HG02840 (cell line): ENCODE measurements at regions not wholly inside any gene's neighbourhood (a gene's known extent, or its start where the extent isn't known, plus 50 kb on each side); places are given as distances from the start of the nearest gene placed in this dataset.

Experiments used
- ATAC-seq: cut with Tn5 transposase; IDR thresholded peaks from one replicate; pipeline ENCODE4 v1.9.1; 2021; ENCODE audit warnings: mild to moderate bottlenecking, moderate library complexity, moderate number of reproducible peaks; ENCODE audit not compliant: unreplicated experiment, low FRiP score

DNA sequence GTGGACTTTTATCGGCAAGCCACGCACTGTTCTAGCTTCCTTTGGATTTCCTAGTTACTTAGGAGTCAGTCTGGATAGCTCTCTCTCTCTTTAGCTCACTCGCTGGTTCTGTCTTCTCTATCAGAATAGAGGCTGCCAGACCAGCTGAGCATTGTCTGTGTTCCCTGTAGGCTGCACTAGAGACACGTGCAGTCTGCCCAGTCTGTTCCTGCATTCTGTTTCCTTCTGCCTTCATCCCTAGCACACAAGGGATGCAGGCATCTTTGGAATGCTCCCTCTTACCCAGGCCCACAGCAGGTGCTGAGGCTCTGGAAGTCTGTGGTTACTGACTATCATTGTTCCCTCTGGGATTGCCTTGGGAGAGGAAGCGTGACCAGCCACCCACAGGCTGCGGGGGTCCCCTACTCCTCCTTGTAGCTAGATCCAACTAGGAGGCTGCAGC, 322.8 kb downstream of the ZNF621 start:
- no peak for ATAC-seq

DNA sequence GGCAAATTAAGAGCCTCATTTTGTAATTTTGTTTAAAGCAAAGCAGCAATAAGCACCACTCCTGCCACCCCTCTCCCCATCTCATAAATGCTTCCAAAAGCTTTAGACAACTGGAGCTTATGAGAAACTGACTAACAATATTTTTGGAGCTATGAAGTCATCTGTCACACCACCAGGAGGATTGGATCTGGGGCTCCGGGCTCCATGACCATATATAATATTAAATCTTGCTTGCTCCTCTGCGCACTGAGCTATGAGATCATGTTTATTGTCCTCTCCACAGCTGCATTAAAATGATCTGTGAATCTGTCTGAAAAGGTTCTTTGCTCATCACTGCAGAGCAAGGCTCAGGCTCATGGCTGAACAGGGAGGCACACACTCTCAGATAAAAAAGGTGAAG, 323.7 kb downstream of the ZNF621 start:
- ATAC-seq, result no peak

DNA sequence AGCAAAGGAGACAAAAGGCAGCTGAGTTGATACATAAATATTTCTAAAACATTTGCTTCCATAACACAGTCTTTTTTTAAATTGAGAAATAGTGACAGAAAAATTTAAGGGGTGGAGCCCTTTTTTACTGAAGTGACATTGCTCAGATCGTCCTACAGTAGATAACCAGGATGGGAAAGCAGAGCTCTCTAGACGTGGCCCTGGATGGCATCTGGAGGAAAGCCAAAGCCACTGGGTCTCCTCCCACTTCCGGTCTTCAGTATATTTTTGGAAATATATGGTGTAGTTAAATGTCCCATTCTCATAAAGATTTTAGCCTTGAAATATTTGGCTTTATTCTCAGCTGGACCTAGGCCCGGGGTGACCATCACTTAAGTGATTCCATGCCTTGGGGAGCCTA, 326.1 kb downstream of the ZNF621 start:
- no peak for ATAC-seq

DNA sequence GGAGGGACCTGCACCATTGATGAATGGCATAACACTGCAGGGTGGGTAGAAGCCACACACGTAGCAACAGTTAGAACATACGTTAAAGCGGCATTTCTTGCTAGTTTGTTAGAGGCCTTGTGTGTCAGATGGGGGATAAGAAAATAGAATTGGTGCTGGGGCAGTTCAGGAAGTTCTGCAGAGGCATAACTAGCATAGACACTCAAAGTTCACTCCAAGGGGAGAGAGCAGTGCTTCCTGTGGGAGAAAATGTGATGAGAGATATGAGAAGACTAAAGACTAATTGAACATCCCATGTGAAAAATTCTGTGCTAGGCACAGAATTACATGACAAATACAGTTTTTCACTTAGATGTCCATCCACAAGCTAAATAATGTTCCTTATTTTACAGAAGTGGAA, 327.1 kb downstream of the ZNF621 start:
- ATAC-seq, result no peak

DNA sequence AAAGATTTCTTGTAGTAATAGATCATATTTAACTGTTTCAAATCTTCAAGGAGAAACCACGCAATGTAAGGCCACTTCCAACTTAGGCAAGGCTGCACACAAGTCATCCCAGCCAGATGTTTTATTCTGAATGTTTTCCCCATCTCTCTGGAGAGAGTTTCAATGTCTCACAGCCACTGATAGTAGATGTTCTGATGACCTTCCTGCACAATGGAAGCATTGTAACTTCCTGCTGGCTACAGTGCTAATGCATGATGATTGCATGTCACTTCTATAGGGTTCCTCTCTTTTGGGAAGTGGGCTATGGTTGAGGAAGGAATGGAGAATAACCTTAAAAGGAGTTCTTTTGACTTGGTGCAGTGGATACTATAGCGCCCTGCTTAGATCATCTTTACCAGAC, 328.0 kb downstream of the ZNF621 start:
- no peak for ATAC-seq

DNA sequence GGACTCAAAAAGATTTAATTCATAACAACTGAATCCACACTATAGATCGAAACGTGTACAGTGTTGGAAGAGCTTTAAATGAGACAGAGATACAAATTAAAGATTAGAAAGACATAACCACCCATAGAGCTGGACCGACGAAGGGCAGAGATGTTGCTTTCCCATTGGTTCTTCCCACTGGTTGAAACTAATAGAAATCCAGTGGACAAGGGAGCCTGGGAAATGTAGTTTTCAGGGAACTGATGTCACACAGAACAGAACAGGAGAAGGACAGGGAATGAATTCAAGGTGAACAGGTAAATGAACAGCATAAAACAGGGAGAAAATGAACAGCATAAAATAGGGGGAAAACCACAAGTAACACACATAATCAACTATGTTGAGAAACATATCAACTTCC, 328.7 kb downstream of the ZNF621 start:
- no peak for ATAC-seq

DNA sequence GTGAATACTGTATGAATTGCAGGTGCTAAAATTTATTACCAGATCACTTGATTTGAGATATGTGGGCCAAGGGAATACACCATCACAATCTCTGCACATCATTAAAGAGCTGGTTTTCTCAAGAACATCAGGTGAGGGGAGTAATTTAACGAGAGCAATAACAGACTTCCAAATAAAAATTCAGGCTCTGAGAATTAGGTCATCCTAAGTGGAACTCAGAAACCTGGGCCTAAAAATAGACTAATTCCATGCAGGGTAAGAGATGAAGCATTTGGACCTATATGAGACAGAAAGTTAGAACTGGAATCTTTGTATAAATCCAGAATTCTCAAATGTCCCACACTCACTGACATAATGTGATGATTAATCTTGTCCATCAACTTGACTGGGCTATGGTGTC, 331.1 kb downstream of the ZNF621 start:
- ATAC-seq, result no peak

DNA sequence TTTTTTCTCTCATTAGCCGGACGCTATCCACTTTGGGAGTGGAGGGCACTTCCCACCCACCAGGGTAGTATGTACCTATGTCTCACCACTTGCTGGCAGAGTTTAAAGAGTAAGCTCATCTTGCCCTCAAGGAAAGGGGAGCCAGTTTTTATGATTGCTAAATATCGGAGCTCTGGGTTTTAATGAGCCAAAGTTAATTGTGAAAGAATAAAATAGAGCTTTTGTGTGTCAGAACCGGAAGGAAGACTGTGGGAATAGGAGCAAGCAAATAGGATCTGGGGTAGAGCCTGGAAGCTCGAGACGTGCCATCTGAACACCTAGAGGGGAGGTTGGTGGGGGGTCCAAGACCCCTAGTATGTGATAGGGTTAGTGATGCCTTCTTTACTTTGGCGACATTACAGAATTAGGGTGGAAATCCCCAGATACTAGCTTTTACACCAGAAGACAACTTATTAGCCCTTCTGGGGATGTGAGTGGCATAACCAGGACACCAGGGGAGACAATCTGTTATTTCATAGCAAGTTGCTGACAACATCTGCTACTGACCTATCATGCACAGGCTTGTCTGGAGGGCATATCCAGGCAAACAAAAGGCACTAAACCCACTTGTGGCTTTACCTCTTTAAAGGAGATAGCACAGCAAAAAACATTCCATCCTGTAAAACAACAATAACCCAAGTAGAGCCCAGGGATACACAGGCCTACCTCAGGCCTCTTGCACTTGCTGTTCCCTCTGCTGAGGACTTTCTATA, 333.8 kb downstream of the ZNF621 start:
- ATAC-seq, result no peak

DNA sequence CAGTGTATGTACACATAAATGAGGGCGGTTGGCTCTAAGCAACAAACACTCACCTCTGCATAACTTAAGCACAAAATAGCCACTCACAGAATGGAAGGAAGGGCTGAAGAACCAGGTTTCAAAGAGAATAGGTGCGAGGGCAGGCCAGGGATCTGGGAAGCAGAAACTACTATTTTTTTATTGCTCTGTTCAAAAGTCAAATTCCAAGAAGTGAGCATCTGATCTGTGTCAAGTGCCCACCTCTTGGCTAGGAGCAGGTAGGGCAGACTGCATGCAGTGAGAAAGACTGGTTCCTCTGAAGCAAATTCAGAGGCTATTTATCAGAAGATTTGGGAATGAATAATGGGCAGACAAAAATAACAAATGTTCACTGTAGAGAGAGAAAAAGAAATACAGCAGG, 336.4 kb upstream of the CTNNB1 start:
- ATAC-seq, result no peak

DNA sequence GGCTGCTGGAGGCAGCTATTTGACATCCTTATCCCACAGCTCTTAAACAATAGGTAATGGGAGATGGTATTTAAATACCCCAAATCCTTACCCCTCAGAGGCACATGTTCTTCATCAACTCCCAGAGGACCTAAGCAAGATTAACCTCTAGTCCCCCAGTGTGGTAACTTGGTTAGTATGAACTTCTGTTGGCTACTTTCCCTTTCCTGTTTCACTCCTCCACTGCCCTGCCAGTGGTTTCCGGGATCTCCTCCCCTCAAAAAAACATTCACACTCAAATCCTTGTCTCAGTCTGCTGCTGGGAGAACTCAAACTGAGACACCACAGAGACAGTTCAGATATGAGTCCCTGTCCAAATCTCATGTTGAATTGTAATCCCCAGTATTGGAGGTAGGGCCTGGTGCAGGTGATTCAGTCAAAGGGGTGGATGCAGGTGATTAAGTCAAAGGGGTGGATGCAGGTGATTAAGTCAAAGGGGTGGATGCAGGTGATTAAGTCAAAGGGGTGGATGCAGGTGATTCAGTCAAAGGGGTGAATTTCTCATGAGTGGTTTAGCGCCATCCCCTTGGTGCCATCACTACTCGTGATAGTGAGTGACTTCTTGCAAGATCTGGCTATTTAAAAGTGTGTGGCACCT, 335.0 kb upstream of the CTNNB1 start:
- ATAC-seq, result no peak

DNA sequence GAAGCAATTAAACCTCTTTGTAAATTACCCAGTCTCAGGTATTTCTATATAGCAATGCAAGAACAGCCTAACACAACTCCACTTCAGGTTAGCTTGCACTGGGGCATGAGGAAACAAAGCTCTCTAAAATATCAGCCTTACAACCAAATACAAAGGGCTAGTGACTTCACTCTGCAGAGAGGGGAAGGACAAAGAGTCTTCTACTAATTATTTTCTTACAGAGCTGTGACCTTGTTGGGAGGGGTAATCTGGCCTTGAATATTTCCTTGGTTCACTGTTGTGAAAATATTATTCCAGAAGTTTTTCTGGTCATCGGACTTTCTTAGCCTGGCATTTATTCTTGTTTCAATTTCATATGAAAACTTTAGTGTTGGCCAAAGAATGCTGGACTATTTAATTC, 334.4 kb upstream of the CTNNB1 start:
- no peak for ATAC-seq

DNA sequence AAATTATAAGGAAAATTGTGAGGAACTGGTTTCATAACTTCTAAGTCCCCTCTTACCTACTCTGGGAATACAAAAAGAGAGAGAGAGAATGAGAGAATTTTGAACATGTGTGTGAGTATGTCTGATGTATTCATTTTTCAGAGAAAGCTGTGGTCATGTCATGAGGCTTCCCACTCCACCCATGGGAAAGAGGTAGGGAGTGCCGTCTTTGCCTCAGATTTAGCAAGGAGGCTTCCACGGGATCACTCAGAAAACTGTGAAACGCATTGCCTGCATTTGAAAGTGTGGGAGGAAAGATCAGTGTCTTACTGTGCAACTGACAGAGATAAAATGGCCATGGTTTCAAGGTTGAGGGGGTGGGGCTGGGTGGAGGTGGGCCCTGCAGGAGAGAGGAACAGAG, 331.5 kb upstream of the CTNNB1 start:
- ATAC-seq, result no peak

DNA sequence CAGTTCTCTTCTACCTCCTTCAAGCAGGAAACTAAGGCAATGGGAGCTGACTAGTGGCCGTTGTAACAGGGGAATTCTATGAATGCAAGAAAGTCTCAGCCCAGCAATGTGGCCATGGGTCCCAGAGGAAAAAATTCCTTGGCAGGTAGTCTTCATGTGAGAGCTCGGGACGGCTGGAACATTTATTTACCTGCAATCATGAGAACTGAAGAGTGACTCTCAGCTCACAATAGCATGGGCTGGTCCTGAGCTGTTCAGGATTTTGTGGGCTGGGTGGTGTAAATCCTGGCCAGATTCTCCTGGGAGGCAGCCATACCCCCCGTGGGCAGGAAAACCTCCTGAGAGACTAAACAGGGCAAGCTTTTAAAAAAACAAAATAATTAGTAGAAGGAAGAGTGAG, 330.3 kb upstream of the CTNNB1 start:
- ATAC-seq, result no peak

DNA sequence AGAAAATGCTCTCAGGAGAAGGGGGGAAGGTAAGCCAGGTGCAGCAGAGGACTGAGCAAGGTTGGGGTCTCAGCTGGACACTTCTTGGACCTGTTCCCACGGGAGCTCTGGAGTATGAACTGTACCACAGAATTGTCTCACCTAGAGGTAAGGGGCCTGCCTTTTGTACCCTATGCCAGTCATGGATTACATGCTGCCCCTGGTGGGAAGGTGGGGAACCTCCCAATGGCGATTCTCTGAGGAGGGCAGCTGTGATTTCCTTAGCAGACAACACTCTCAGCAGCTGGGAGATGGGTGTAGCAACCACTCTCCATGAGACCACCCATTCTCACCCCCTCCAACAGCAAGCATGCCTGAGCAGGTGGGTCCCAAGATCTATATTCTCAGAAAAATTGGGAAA, 329.4 kb upstream of the CTNNB1 start:
- no peak for ATAC-seq

DNA sequence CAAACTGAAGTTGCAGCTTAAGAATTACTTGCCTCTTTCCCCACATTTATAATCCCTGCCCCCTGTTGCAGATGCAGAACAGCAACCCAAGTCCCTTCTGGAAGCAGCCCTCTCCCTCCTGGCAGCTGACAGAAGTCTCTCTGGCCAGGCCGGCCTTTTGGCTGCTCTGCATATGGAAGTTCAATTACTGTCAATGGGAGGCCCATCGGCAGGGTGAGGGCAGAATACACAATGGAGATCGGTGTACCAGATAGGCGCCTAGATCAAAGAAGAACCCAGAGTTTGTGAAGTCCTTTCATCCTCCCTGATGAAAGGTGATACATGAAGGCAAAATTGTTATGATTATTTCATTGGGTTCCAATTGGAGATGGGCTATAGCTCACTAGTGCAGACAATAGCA, 327.9 kb upstream of the CTNNB1 start:
- ATAC-seq, result no peak

DNA sequence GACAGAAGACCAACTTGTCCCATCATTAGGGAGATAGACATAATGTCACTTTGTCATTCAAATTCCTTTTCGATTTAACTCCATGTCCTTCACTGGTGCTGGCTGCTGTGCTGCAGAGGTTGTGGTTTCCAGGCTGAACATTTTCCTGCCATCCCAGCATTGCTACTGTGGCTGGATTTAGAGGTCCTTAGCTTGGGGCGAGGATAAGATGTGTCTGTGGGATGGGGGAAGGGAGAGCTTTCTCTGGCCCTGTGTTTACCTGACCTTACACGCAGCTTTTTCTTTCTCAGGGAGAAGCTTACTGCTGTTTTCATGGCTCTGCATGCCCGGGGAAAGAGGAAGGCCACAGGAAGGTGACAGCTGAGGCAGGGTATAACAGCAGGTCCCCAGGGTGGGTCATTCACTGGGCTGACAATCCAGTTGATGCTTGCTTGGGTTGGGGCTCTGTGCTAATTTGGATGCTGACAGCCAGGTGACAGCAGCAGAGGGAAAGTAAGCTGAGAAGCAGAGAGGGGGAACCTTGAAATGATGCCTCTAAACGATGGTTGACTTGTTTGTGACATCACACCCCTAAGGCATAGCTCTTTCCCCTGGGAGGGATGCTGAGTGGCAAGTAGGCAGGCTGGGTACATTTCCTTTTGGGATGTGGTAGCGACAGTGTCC, 326.9 kb upstream of the CTNNB1 start:
- ATAC-seq, result no peak

DNA sequence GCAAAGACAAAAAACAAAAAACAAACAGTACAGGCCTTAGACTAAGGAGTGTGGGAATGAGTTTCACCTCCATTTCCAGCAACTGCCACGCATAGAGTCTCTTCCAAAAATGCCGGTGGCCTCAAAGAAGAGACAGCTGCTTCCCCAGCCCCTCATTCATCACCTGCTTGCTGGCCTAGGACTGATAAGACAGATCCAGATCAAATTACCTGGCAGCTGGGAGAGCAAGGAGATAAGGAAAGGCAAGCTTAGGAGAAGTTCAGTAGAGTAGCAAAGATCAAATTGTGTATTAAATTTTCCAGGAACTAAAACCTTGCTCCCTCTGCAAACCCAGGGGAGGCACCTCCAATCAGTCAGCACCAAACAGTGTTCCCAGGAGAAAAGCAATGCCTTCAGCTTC, 325.8 kb upstream of the CTNNB1 start:
- no peak for ATAC-seq

DNA sequence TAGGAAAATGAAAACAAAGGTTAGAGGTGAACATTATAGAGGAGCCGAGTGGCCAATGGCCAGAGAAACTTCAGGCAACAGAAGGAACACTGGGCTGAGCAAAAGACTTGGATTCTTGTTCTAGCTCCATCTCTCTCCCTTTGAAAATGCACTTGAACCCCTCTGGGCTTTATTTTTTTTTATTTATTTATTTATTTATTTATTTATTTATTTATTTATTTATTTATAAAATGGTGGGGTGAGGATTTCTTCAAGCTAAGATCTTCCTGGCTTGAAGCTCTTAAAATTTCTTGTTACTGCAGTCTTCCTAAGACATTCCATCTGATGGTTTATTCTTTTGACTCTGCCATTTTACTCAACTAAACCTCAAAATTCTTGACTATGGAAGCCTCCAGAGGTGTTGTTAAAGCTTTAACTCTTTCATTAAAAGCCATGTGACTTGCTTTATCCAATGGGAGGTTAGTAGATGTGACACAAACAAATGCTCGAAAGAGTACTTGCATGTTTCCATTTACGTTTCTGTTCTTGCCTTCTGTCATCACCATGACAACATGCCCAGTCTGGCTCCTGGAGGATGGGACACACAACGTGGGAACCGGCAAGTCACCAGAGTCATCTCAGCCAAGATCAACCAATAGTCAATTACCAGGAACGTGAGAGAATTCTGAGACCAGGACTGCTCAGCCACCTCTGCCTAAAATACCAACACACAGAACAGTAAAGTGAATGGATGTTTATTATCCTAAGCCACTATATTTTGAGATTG, 325.2 kb upstream of the CTNNB1 start:
- ATAC-seq, result no peak

DNA sequence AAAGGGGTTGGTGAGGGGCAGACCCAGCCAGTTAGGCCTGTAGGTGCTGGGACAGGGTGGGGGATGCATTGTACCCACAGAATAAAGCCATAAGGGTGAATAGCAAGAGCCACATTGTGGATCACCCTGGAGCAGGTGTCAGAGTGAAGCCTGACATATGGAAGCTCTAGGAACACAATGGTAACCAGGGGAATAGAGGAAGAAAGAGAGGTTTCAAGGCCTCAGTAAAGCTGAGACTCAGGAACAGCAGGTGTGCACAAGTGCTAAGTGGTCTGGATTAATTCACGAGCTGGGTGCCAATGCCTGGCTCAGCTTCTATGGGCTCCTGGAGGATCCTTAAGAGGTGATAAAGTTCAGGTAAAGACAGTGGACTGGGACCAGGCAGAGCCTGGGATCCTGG, 323.7 kb upstream of the CTNNB1 start:
- ATAC-seq, result no peak

DNA sequence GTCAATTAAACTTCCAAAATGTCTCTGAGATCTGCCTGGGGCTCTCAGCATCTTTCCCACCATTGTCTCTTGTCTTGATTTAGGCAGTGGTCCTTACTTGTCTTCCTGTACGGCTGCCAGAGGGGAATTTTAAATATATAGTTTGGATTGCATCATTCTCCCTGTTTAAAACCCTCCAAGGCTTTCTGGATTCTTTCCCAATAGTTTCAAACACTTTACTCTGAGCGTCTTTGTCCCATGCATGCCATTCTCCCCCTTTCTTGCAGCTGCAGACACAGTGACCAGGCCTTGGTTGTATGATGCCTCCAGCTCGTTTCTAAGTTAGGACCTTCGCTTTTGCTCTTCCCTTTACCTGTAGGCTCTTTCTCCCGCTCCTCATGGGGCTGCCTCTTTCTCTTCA, 323.3 kb upstream of the CTNNB1 start:
- ATAC-seq, result no peak

DNA sequence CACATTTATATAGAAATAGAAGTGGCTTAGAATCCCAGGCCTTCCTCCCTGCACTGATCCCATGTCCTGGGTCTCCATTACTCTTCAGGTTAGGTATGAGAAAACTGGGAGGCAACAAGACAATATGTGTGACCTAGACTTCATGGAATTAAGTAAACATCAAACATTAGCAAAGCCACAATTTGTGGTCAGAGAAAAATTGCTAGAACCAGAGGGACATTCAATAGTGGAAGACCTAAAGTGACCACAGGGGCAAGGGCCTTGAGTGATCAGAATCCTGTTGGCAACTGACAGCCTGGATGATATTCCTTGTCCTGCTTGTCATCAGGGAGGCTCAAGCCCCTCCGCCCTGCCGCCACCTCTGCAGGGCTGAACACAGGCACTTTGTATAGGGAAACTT, 322.8 kb upstream of the CTNNB1 start:
- ATAC-seq, result no peak
